K562 (cell line): ENCODE measurements at regions not wholly inside any gene's neighbourhood (a gene's known extent, or its start where the extent isn't known, plus 50 kb on each side); places are given as distances from the start of the nearest gene placed in this dataset.

ENCODE experiments used
- ATAC-seq: fragments of 200-7000 bp; cut with Tn5 transposase; 3 replicates; pipeline ENCODE4 v1.9.1; 2020; ENCODE audit warnings: moderate library complexity
- BruUV-seq: library from RNA; stranded (reverse); fragments of 400-500 nt; replicated peaks from 2 replicates; lab custom pipeline; 2021; lab: Mats Ljungman, UMichigan
- CTCF ChIA-PET: fragments of 300-600 bp; formaldehyde crosslinking; extraction: SDS; loops from one replicate; lab custom pipeline; 2021; ENCODE audit warnings: low intra/inter-chr PET ratio; lab: Yijun Ruan, JAX
- POLR2A ChIA-PET: fragments of 300-600, 350-650 bp; sonication (Branson Sonifier 250); formaldehyde crosslinking; extraction: SDS; loops from one replicate; lab custom pipeline; 2021; ENCODE audit warnings: antibody characterized with exemption, inconsistent platforms; lab: Yijun Ruan, JAX
- DNase-seq, 4 experiments: peaks; one replicate each; pipeline versions ENCODE4 v3.0.0 to v3.0.0-alpha.2; 2011 to 2018; ENCODE audit warnings: low spot score in 3 of 4, mixed read lengths in 3 of 4; ENCODE audit errors: extremely low read depth in 1 of 4
- FAIRE-seq: peaks from 2 replicates; lab custom pipeline; 2011; peaks lifted over from hg19 to GRCh38; lab: Jason Lieb, UNC
- H2AFZ ChIP-seq: 2 replicates; pipeline ENCODE4 v1.6.0; 2011; ENCODE audit warnings: low read depth, low read length, control low read depth, inconsistent platforms
- H3K27ac ChIP-seq: fragments of 200-600 bp; 3 replicates; pipeline ENCODE4 v1.8.0; 2011; ENCODE audit warnings: low read depth, mild to moderate bottlenecking, control low read depth, inconsistent platforms, low read length, moderate library complexity, mixed read lengths; ENCODE audit errors: extremely low read depth
- H3K27me3 ChIP-seq, 2 experiments: fragments of 300-600 bp in 1 of 2; 2 replicates in 1 of 2; 3 replicates in 1 of 2; pipeline versions ENCODE4 v1.6.0 to v1.8.0; 2011; ENCODE audit warnings: inconsistent platforms in 2 of 2, low read length in 2 of 2, mild to moderate bottlenecking in 1 of 2, mixed read lengths in 1 of 2, moderate library complexity in 1 of 2; ENCODE audit not compliant: control insufficient read depth in 2 of 2, insufficient read depth in 2 of 2
- H3K36me3 ChIP-seq: fragments of 300-600 bp; 3 replicates; pipeline ENCODE4 v1.8.0; 2011; ENCODE audit warnings: mild to moderate bottlenecking, low read length, inconsistent platforms; ENCODE audit not compliant: control insufficient read depth, insufficient read depth
- H3K4me1 ChIP-seq, 2 experiments: fragments of 200-600 bp in 1 of 2; replicated peaks in 1 of 2; 2 replicates in 1 of 2; 3 replicates in 1 of 2; pipeline versions ENCODE4 v1.5.1 to v1.8.0; 2011; ENCODE audit warnings: inconsistent platforms in 2 of 2, low read length in 2 of 2, mild to moderate bottlenecking in 1 of 2, mixed read lengths in 1 of 2, moderate library complexity in 1 of 2; ENCODE audit not compliant: control insufficient read depth in 2 of 2, insufficient read depth in 2 of 2
- H3K4me2 ChIP-seq: 2 replicates; pipeline ENCODE4 v1.6.1; 2011; ENCODE audit warnings: low read length, control low read depth, inconsistent platforms, mixed read lengths; ENCODE audit not compliant: insufficient read depth
- H3K4me3 ChIP-seq: fragments of 200-600 bp; sonication (generic), shearing (Covaris generic); 2 replicates; pipeline ENCODE4 v1.5.1; 2016; ENCODE audit warnings: control low read depth, inconsistent platforms
- H3K79me2 ChIP-seq: fragments of 200-600 bp; 3 replicates; pipeline ENCODE4 v1.8.0; 2011; ENCODE audit warnings: low read length, inconsistent platforms; ENCODE audit not compliant: control insufficient read depth, insufficient read depth
- H3K9ac ChIP-seq, 2 experiments: 2 replicates each; pipeline versions ENCODE4 v1.6.0 to v1.6.1; 2011; ENCODE audit warnings: low read depth in 2 of 2, low read length in 2 of 2, control low read depth in 1 of 2, inconsistent platforms in 1 of 2, mild to moderate bottlenecking in 1 of 2, mixed read lengths in 1 of 2; ENCODE audit not compliant: insufficient read depth in 1 of 2
- H3K9me1 ChIP-seq: one replicate; pipeline ENCODE4 v1.6.0; 2011; ENCODE audit warnings: inconsistent platforms, mild to moderate bottlenecking, low read length, moderate library complexity; ENCODE audit not compliant: control insufficient read depth, insufficient read depth
- H3K9me3 ChIP-seq: replicated peaks from 2 replicates; pipeline ENCODE4 v1.5.1; 2011; ENCODE audit warnings: low read depth, low read length, inconsistent platforms; ENCODE audit not compliant: control insufficient read depth, insufficient read depth
- H4K20me1 ChIP-seq: replicated peaks from 2 replicates; pipeline ENCODE4 v1.6.1; 2011; ENCODE audit warnings: low read length, inconsistent platforms, mixed read lengths; ENCODE audit not compliant: control insufficient read depth, insufficient read depth
- CBX1 ChIP-seq: sonication (generic); IDR thresholded peaks from 2 replicates; pipeline ENCODE4 v1.6.1; 2016; ENCODE audit warnings: antibody characterized with exemption, low read depth, mild to moderate bottlenecking
- NFIC ChIP-seq: fragments of 450-650 bp; IDR thresholded peaks from 2 replicates; pipeline ENCODE4 v1.6.1; 2017; ENCODE audit warnings: mild to moderate bottlenecking, inconsistent platforms
- PYGO2 ChIP-seq: fragments of 450-650 bp; IDR thresholded peaks from 2 replicates; pipeline ENCODE4 v1.6.1; 2016; ENCODE audit warnings: mild to moderate bottlenecking, missing genetic modification characterization, moderate library complexity, missing compliant biosample characterization
- RUNX1 ChIP-seq: sonication (generic); IDR thresholded peaks from 2 replicates; pipeline ENCODE4 v1.6.1; 2016; ENCODE audit warnings: antibody characterized with exemption, low read depth
- SAFB ChIP-seq: fragments of 200-400 bp; formaldehyde crosslinking; IDR thresholded peaks from 2 replicates; pipeline ENCODE4 v1.6.1; 2017; ENCODE audit warnings: low read depth, low read length, borderline replicate concordance
- TBL1XR1 ChIP-seq, 2 experiments: IDR thresholded peaks; 2 replicates each; pipeline ENCODE4 v1.6.1; 2012; ENCODE audit warnings: improper control_type of control experiment in 2 of 2, low read length in 2 of 2, mild to moderate bottlenecking in 1 of 2
- TEAD4 ChIP-seq, 2 experiments: sonication (generic) in 1 of 2; formaldehyde crosslinking in 1 of 2; IDR thresholded peaks; 2 replicates each; pipeline versions ENCODE4 v1.6.1 to v1.8.0; 2012 to 2022; ENCODE audit warnings: borderline replicate concordance in 1 of 2, inconsistent platforms in 1 of 2, low read length in 1 of 2, mild to moderate bottlenecking in 1 of 2, missing genetic modification reagents in 1 of 2
- ZBTB8A ChIP-seq: fragments of 450-650 bp; IDR thresholded peaks from 2 replicates; pipeline ENCODE4 v1.6.1; 2018; ENCODE audit warnings: mild to moderate bottlenecking, moderate library complexity; ENCODE audit not compliant: partially characterized antibody
- ZC3H4 ChIP-seq: sonication (generic); formaldehyde crosslinking; IDR thresholded peaks from 2 replicates; pipeline ENCODE4 v1.9.0; 2021; ENCODE audit warnings: missing genetic modification reagents, borderline replicate concordance
- ZFP1 ChIP-seq: fragments of 450-650 bp; formaldehyde crosslinking; IDR thresholded peaks from 2 replicates; pipeline ENCODE4 v1.4.0; 2020; ENCODE audit warnings: mild to moderate bottlenecking, mixed read lengths
- ZNF212 ChIP-seq: fragments of 450-650 bp; formaldehyde crosslinking; IDR thresholded peaks from 2 replicates; pipeline ENCODE4 v1.4.0; 2020; ENCODE audit warnings: mild to moderate bottlenecking
- ZNF217 ChIP-seq: sonication (generic); formaldehyde crosslinking; IDR thresholded peaks from 2 replicates; pipeline ENCODE4 v1.8.0; 2022; ENCODE audit warnings: mild to moderate bottlenecking, missing genetic modification reagents
- WGBS: fragments of 100-300 bp; shearing (Covaris generic); methylation state at CpG from one replicate; pipeline ENCODE4 v1.1.6; 2016; ENCODE audit warnings: low coverage, mixed read lengths; ENCODE audit not compliant: insufficient coverage; ENCODE audit errors: missing lambda C conversion rate; 5-methylcytosine and 5-hydroxymethylcytosine counted together
- in situ Hi-C: fragments of 300-500 bp; cut with MboI; formaldehyde crosslinking; loops from 4 replicates; pipeline ENCODE4 v1.15.0; 2018; ENCODE audit warnings: inconsistent platforms, mixed read lengths
- intact Hi-C: fragments of 100-400 bp; cut with micrococcal nuclease; formaldehyde crosslinking; loops from 2 replicates; pipeline ENCODE4 v1.14.2; 2022
- TF ChIP-seq, protein P1 (sequence below): sonication (generic); formaldehyde crosslinking; IDR thresholded peaks from 2 replicates; pipeline ENCODE4 v1.8.0; 2022; ENCODE audit warnings: missing genetic modification reagents, mild to moderate bottlenecking, borderline replicate concordance
- TF ChIP-seq, protein P2 (sequence below): fragments of 250-450 bp; sonication (Bioruptor Pico); IDR thresholded peaks from 2 replicates; pipeline ENCODE4 v1.8.0; 2021; ENCODE audit warnings: moderate library complexity, mild to moderate bottlenecking, inconsistent platforms
- TF ChIP-seq, protein P3 (sequence below): fragments of 450-650 bp; IDR thresholded peaks from 2 replicates; pipeline ENCODE4 v1.6.1; 2016

DNA sequence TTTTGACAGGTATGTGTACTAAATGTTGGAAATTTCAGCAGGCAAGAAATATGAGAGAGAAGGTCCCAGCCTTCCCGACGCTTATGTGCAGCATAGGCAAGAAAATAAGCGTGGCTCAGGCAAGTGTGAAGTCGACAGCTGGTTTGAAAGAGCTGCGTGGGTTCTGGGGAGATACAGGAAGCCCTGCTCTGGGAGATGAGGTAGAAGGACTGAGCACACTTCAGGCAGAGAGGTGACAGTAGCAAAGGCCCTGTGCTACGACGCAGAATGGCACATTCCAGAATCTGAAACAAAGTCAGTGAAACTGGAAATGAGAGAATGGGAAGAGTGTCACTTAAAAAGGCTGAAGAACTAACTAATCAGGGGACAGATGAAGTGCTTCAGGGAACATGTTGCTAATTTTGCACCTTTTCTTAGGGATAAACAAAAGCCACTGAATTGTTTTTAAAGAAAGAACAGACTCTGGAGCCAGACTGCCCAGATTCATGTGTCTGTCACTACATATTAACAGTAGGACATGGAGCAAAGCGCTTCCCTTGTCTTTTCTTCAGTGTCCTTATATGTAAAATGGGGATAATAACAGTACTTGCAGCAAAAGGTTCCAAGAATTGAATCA lies 160.1 kb downstream of the SPRY2 start (continued):
- TF ChIP-seq, protein P1, sequence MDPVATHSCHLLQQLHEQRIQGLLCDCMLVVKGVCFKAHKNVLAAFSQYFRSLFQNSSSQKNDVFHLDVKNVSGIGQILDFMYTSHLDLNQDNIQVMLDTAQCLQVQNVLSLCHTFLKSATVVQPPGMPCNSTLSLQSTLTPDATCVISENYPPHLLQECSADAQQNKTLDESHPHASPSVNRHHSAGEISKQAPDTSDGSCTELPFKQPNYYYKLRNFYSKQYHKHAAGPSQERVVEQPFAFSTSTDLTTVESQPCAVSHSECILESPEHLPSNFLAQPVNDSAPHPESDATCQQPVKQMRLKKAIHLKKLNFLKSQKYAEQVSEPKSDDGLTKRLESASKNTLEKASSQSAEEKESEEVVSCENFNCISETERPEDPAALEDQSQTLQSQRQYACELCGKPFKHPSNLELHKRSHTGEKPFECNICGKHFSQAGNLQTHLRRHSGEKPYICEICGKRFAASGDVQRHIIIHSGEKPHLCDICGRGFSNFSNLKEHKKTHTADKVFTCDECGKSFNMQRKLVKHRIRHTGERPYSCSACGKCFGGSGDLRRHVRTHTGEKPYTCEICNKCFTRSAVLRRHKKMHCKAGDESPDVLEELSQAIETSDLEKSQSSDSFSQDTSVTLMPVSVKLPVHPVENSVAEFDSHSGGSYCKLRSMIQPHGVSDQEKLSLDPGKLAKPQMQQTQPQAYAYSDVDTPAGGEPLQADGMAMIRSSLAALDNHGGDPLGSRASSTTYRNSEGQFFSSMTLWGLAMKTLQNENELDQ (CRISPR knock-in tag): no peak
- no peak for TF ChIP-seq ZNF217

GRCh38 chr13:80177327-80177726 lies 163.6 kb downstream of the SPRY2 start:
- no peak for FAIRE-seq
- no peaks in the 10 kb centered on the region for H3K79me2 ChIP-seq
- in situ Hi-C loops (no loop called here), intact Hi-C loops (no loop called here)
- POLR2A ChIA-PET: no interaction called here
- no peaks in the 10 kb centered on the region for H3K4me1 ChIP-seq
- H3K27ac ChIP-seq: no peak overlapping the region
- no peaks in the 10 kb centered on the region for H3K36me3 ChIP-seq
- ATAC-seq: no peak
- H3K9me3 ChIP-seq: no peaks in the 10 kb centered on the region
- DNase-seq: no peak
- no peak overlapping the region for H3K4me3 ChIP-seq
- no peaks in the 10 kb centered on the region for H3K27me3 ChIP-seq
- CTCF ChIA-PET: no interaction called here
- H4K20me1 ChIP-seq: no peaks in the 10 kb centered on the region
- TF ChIP-seq, protein P2, sequence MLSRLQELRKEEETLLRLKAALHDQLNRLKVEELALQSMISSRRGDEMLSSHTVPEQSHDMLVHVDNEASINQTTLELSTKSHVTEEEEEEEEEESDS (CRISPR knock-in tag): no peak
- TF ChIP-seq ZNF212: no peak
- TF ChIP-seq PYGO2 (tag): no peak
- TF ChIP-seq ZBTB8A: no peak
- TF ChIP-seq CBX1: no peak
- TF ChIP-seq NFIC: no peak
- no peak for TF ChIP-seq TEAD4 (IDR thresholded peaks at IDR 0.05; ENCODE audit: low read length)
- no peak for TF ChIP-seq TEAD4 (CRISPR knock-in tag; IDR thresholded peaks at IDR 0.05; ENCODE audit: borderline replicate concordance)
- TF ChIP-seq RUNX1: no peak
- no peak for TF ChIP-seq TBL1XR1 (IDR thresholded peaks at IDR 0.05; ENCODE audit: low read length in 2 of 2)
- TF ChIP-seq, protein P3, sequence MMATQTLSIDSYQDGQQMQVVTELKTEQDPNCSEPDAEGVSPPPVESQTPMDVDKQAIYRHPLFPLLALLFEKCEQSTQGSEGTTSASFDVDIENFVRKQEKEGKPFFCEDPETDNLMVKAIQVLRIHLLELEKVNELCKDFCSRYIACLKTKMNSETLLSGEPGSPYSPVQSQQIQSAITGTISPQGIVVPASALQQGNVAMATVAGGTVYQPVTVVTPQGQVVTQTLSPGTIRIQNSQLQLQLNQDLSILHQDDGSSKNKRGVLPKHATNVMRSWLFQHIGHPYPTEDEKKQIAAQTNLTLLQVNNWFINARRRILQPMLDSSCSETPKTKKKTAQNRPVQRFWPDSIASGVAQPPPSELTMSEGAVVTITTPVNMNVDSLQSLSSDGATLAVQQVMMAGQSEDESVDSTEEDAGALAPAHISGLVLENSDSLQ: no peak
- no peak for TF ChIP-seq ZC3H4 (CRISPR knock-in tag)
- no peak for TF ChIP-seq ZFP1
- no peak for TF ChIP-seq SAFB
- BruUV-seq: no TSS peak
- WGBS: 0% methylated on average over 3 of the region's 3 CpGs
- H3K4me2 ChIP-seq: no peak overlapping the region
- H2AFZ ChIP-seq: no peak overlapping the region
- no peak overlapping the region for H3K9ac ChIP-seq
- H3K9me1 ChIP-seq: no peaks in the 10 kb centered on the region
